Coronary artery (tissue), 2 donors: ENCODE measurements at regions not wholly inside any gene's neighbourhood (a gene's known extent, or its start where the extent isn't known, plus 50 kb on each side); places are given as distances from the start of the nearest gene placed in this dataset.

ENCODE experiments used
- DNase-seq: peaks from one replicate; pipeline ENCODE4 v3.0.0-alpha.2; 2017; ENCODE audit warnings: low spot score
- H3K27ac ChIP-seq, 2 donors: fragments of 200-600 bp; sonication (generic); one replicate each; pipeline ENCODE4 v1.5.1; 2016 to 2019
- H3K4me3 ChIP-seq: fragments of 200-600 bp; sonication (generic); 2 replicates; pipeline ENCODE4 v1.5.1; 2016; ENCODE audit warnings: mild to moderate bottlenecking, moderate library complexity
- TF ChIP-seq, protein P1 (sequence below): fragments of 200-600 bp; sonication (generic); IDR thresholded peaks from one replicate; pipeline ENCODE4 v1.5.1; 2019; ENCODE audit warnings: antibody characterized with exemption

DNA sequence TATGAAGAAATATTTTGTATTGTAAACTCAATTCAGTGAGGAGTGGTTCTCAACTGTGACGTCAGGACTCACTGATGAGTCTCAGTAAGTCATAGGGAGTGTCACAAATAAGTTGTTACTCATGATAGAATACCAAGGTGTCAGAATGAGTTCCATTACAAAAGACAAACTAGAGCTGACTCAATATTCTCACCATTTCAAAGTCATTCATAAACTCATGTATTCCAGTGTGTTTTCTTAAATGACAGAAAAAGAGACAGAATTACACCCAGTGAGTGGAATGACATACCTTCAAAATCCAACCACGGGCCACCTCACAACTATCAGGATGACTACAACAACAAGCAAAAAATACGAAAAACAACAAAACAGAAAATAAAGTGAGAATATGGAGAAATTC lies 321.5 kb downstream of the ENC1 start:
- TF ChIP-seq, protein P1, sequence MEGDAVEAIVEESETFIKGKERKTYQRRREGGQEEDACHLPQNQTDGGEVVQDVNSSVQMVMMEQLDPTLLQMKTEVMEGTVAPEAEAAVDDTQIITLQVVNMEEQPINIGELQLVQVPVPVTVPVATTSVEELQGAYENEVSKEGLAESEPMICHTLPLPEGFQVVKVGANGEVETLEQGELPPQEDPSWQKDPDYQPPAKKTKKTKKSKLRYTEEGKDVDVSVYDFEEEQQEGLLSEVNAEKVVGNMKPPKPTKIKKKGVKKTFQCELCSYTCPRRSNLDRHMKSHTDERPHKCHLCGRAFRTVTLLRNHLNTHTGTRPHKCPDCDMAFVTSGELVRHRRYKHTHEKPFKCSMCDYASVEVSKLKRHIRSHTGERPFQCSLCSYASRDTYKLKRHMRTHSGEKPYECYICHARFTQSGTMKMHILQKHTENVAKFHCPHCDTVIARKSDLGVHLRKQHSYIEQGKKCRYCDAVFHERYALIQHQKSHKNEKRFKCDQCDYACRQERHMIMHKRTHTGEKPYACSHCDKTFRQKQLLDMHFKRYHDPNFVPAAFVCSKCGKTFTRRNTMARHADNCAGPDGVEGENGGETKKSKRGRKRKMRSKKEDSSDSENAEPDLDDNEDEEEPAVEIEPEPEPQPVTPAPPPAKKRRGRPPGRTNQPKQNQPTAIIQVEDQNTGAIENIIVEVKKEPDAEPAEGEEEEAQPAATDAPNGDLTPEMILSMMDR, result no peak

DNA sequence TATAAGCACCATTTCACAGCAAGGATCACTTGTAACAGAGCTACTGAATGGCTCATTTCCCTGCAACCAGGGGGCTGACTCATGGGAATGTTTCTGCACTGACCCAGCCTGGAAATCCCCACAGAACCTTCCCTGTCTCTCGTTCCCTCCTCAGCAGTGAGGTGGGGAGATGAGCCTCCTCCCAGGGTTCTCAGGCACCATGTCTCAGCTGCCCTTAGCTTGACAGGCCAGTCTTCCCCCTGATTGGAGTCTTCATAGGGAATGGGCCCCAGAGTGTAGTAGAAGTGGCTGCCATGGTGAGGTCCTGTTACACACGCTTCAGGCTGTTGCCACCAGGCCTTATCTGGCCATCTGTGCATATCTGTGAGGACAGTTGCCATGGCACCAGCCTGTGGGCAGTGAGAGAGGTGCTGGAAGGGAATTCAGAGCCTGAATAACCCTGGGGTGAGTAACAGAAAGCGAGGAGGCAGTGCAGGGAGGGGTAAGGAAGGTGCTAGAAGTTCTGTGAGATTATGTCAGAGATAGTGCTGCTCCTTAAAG lies 324.4 kb downstream of the ENC1 start:
- Histone ChIP-seq H3K4me3 (no peak overlapping the region), H3K27ac (peak overlapping the region in 1 of 2 donors; percentile 63)
- TF ChIP-seq, protein P1, result no peak
- DNase-seq, result no peak

More for the DNA sequence above, 321.5 kb downstream of the ENC1 start:
- DNase-seq, result no peak
- Histone ChIP-seq H3K4me3 (no peak overlapping the region), H3K27ac (no peak overlapping the region)

- TF ChIP-seq, protein P1, result no peak
- Histone ChIP-seq H3K4me3 (no peak overlapping the region), H3K27ac (no peak overlapping the region)
- DNase-seq, result no peak
Measured at GRCh38 chr5:74314906-74315305, 325.6 kb downstream of the ENC1 start.

GRCh38 chr5:74313896-74314295 lies 326.6 kb downstream of the ENC1 start:
- DNase-seq, result no peak
- Histone ChIP-seq H3K4me3 (no peak overlapping the region), H3K27ac (no peak overlapping the region)
- TF ChIP-seq, protein P1, result no peak

DNA sequence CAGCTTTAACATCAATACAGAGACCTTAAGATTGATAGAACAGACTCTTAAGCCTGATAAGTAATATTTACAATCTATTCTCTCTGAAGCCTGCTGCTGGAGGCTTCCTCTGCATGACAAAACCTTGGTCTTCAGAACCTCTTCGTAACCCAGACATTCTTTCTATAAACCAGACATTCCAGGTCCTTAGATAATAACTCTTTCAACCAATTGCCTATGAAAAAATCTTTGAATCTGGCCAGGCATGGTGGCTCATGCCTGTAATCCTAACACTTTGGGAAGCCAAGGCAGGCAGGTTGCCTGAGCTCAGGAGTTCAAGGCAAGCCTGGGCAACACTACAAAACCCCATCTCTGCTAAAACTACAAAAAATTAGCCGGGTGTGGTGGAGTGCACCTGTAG lies 327.8 kb downstream of the ENC1 start:
- Histone ChIP-seq H3K27ac (no peak overlapping the region), H3K4me3 (no peak overlapping the region)
- TF ChIP-seq, protein P1, result no peak
- no peak for DNase-seq

- H3K4me3 ChIP-seq, result no peak overlapping the region
- TF ChIP-seq, protein P1, result no peak
- no peak for DNase-seq
- no peak overlapping the region for H3K27ac ChIP-seq
Measured at GRCh38 chr5:74311961-74312360, 328.6 kb downstream of the ENC1 start.
